ENCODE measurements at regions not wholly inside any gene's neighbourhood (a gene's known extent, or its start where the extent isn't known, plus 50 kb on each side); places are given as distances from the start of the nearest gene placed in this dataset.

DNA sequence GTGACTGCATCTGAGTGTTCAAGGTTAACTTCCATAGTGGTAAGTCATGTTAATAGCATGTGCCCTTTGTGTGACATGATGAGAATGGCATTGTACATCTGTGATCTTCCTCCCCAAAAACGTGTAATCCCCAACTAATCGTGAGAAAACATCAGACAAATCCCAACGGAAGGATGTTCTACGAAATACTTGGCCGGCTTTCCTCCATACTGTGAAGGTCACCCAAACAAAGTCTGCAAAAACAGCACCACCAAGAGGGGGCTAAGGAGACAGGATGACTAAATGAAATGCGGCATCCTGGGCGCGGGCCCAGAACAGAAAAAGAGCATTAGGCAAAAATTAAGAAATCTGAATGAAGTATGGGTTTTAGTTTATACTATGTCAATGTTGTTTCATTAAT lies 81.8 kb downstream of the MED10 start:
- TF ChIP-seq, protein P1, sequence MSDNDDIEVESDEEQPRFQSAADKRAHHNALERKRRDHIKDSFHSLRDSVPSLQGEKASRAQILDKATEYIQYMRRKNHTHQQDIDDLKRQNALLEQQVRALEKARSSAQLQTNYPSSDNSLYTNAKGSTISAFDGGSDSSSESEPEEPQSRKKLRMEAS (IDR thresholded peaks at IDR 0.05), result no peak
- TF ChIP-seq YY1 (IDR thresholded peaks at IDR 0.05; ENCODE audit: low read depth), result no peak
- no peak for TF ChIP-seq TCF12 (IDR thresholded peaks at IDR 0.05; ENCODE audit: low read depth)
- no peak for TF ChIP-seq CEBPB (IDR thresholded peaks at IDR 0.05)
- no peak for TF ChIP-seq TEAD4 (IDR thresholded peaks at IDR 0.05)
- TF ChIP-seq EP300 (IDR thresholded peaks at IDR 0.05; ENCODE audit: borderline replicate concordance), result no peak
- TF ChIP-seq, protein P2, sequence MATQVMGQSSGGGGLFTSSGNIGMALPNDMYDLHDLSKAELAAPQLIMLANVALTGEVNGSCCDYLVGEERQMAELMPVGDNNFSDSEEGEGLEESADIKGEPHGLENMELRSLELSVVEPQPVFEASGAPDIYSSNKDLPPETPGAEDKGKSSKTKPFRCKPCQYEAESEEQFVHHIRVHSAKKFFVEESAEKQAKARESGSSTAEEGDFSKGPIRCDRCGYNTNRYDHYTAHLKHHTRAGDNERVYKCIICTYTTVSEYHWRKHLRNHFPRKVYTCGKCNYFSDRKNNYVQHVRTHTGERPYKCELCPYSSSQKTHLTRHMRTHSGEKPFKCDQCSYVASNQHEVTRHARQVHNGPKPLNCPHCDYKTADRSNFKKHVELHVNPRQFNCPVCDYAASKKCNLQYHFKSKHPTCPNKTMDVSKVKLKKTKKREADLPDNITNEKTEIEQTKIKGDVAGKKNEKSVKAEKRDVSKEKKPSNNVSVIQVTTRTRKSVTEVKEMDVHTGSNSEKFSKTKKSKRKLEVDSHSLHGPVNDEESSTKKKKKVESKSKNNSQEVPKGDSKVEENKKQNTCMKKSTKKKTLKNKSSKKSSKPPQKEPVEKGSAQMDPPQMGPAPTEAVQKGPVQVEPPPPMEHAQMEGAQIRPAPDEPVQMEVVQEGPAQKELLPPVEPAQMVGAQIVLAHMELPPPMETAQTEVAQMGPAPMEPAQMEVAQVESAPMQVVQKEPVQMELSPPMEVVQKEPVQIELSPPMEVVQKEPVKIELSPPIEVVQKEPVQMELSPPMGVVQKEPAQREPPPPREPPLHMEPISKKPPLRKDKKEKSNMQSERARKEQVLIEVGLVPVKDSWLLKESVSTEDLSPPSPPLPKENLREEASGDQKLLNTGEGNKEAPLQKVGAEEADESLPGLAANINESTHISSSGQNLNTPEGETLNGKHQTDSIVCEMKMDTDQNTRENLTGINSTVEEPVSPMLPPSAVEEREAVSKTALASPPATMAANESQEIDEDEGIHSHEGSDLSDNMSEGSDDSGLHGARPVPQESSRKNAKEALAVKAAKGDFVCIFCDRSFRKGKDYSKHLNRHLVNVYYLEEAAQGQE (IDR thresholded peaks at IDR 0.05; ENCODE audit: low read depth), result no peak
- no peak for TF ChIP-seq FOXM1 (IDR thresholded peaks at IDR 0.05; ENCODE audit: borderline replicate concordance, low read depth)
- TF ChIP-seq ZBTB7A (IDR thresholded peaks at IDR 0.05; ENCODE audit: low read depth), result no peak
- no peak for TF ChIP-seq NFIC (IDR thresholded peaks at IDR 0.05)
- TF ChIP-seq EGR1 (IDR thresholded peaks at IDR 0.05), result no peak
- no peak for TF ChIP-seq TAF1 (IDR thresholded peaks at IDR 0.05; ENCODE audit: low read depth)
- TF ChIP-seq, protein P3, sequence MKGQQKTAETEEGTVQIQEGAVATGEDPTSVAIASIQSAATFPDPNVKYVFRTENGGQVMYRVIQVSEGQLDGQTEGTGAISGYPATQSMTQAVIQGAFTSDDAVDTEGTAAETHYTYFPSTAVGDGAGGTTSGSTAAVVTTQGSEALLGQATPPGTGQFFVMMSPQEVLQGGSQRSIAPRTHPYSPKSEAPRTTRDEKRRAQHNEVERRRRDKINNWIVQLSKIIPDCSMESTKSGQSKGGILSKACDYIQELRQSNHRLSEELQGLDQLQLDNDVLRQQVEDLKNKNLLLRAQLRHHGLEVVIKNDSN (IDR thresholded peaks at IDR 0.05), result no peak
